IPS-20b (cell line): ENCODE measurements at regions not wholly inside any gene's neighbourhood (a gene's known extent, or its start where the extent isn't known, plus 50 kb on each side); places are given as distances from the start of the nearest gene placed in this dataset.
A peak's percentile ranks its signal among the peaks of the same experiment; 100 is the strongest.
"Not testable (repeated sequence)": the region's sequence is repeated elsewhere in the genome, so short reads cannot be mapped to it uniquely, and the experiment has no call there.

Experiments
- H3K27ac ChIP-seq: one replicate; pipeline ENCODE4 v1.5.1; 2013; ENCODE audit warnings: low read length
- H3K27me3 ChIP-seq: 2 replicates; pipeline ENCODE4 v1.6.1; 2013; ENCODE audit warnings: mild to moderate bottlenecking, low read length, inconsistent platforms; ENCODE audit not compliant: insufficient read depth
- H3K36me3 ChIP-seq: 2 replicates; pipeline ENCODE4 v1.6.1; 2013; ENCODE audit warnings: low read depth, mild to moderate bottlenecking, inconsistent platforms, low read length, moderate library complexity; ENCODE audit not compliant: insufficient read depth
- H3K4me1 ChIP-seq: 2 replicates; pipeline ENCODE4 v1.6.1; 2013; ENCODE audit warnings: mild to moderate bottlenecking, control low read depth, inconsistent platforms, low read length, moderate library complexity; ENCODE audit not compliant: insufficient read depth
- H3K4me3 ChIP-seq: 2 replicates; pipeline ENCODE4 v1.5.1; 2013; ENCODE audit warnings: mild to moderate bottlenecking, low read length, inconsistent platforms
- H3K9ac ChIP-seq: 2 replicates; pipeline ENCODE4 v1.6.1; 2013; ENCODE audit warnings: low read depth, mild to moderate bottlenecking, inconsistent platforms, low read length, moderate library complexity
- H3K9me3 ChIP-seq: 2 replicates; pipeline ENCODE4 v1.6.1; 2013; ENCODE audit warnings: mild to moderate bottlenecking, low read depth, low read length, inconsistent platforms; ENCODE audit not compliant: insufficient read depth

- H3K27ac ChIP-seq, H3K36me3 ChIP-seq, H3K9ac ChIP-seq, H3K4me1 ChIP-seq, H3K27me3 ChIP-seq, H3K4me3 ChIP-seq: not testable (repeated sequence)
- peaks cover 17% of the 10 kb centered on the region for H3K9me3 ChIP-seq
Measured at GRCh38 chr7:123321578-123321977, 121.8 kb upstream of the SLC13A1 start.

DNA sequence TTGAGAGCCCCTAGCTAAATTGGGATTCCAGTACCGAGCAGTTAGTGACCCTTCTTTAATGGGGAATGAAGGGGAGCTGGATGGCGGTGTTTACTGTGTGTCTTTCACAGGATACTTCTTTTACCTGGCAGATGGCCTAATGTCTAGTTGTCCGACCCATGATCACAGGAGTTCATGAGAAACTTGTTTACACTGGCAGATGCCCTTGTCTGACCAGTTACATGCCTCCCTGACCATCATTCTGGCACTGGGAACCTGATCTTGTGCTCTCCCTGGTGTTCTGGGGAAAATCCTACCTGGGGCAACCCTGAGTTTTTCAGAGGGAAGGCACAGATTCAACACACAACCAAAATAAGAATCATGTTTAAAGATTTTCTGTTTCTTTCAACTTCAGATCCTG is 120.1 kb upstream of the SLC13A1 start:
- Histone ChIP-seq H3K27me3 (no peaks in the 10 kb centered on the region), H3K9me3 (peaks cover 17% of the 10 kb centered on the region), H3K9ac (no peak overlapping the region), H3K4me3 (no peak overlapping the region), H3K36me3 (no peaks in the 10 kb centered on the region), H3K27ac (no peak overlapping the region), H3K4me1 (no peaks in the 10 kb centered on the region)

DNA sequence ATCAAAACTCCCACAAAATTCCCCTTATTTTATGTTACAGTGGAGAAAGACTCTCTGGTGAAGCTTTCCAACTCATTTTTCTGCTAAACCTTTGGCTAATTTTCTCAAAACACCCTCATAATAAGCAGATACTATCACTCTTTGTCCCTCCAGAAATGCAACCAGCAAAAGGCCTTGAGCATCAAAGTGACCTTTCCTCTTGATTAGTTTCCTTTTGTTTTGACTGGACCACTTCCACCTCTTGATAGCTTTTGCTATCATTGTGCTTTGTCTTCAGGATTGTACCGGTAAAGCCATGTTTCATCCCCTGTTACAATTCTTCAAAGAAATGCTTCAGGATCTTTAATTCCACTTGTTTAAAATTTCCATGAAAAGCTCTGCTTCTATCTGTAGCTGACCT is 115.1 kb upstream of the SLC13A1 start:
- H3K4me1 ChIP-seq = no peaks in the 10 kb centered on the region
- no peaks in the 10 kb centered on the region for H3K9me3 ChIP-seq
- H3K36me3 ChIP-seq = no peaks in the 10 kb centered on the region
- H3K27ac ChIP-seq = no peak overlapping the region
- no peak overlapping the region for H3K4me3 ChIP-seq
- no peaks in the 10 kb centered on the region for H3K27me3 ChIP-seq
- H3K9ac ChIP-seq = no peak overlapping the region

GRCh38 chr7:123308254-123308951 is 108.6 kb upstream of the SLC13A1 start:
- no peaks in the 10 kb centered on the region; the same call in 1 of the 2 replicates for H3K4me1 ChIP-seq
- H3K27me3 ChIP-seq = no peaks in the 10 kb centered on the region
- no peak overlapping the region for H3K9ac ChIP-seq
- no peaks in the 10 kb centered on the region for H3K36me3 ChIP-seq
- H3K27ac ChIP-seq = no peak overlapping the region
- no peaks in the 10 kb centered on the region for H3K9me3 ChIP-seq
- no peak overlapping the region for H3K4me3 ChIP-seq

- no peak overlapping the region for H3K9ac ChIP-seq
- H3K4me3 ChIP-seq = no peak overlapping the region
- no peaks in the 10 kb centered on the region; the same call in 1 of the 2 replicates for H3K9me3 ChIP-seq
- no peaks in the 10 kb centered on the region for H3K36me3 ChIP-seq
- H3K27ac ChIP-seq = no peak overlapping the region
- no peaks in the 10 kb centered on the region for H3K27me3 ChIP-seq
- H3K4me1 ChIP-seq = no peaks in the 10 kb centered on the region; the same call in 1 of the 2 replicates
Measured at GRCh38 chr7:123305840-123306375, 106.1 kb upstream of the SLC13A1 start.

- H3K36me3 ChIP-seq = no peaks in the 10 kb centered on the region
- H3K27ac ChIP-seq = no peak overlapping the region
- H3K4me1 ChIP-seq = no peaks in the 10 kb centered on the region; the same call in 1 of the 2 replicates
- no peak overlapping the region for H3K9ac ChIP-seq
- H3K9me3 ChIP-seq = no peaks in the 10 kb centered on the region; the same call in 1 of the 2 replicates
- H3K4me3 ChIP-seq = no peak overlapping the region
- H3K27me3 ChIP-seq = no peaks in the 10 kb centered on the region
Measured at GRCh38 chr7:123303926-123304325, 104.2 kb upstream of the SLC13A1 start.

- Histone ChIP-seq H3K9me3 (no peaks in the 10 kb centered on the region; the same call in 1 of the 2 replicates), H3K4me1 (0 out of 2 replicates have a peak, but pooled peaks cover 4% of the 10 kb centered on the region), H3K36me3 (no peaks in the 10 kb centered on the region), H3K27me3 (no peaks in the 10 kb centered on the region), H3K9ac (no peak overlapping the region), H3K27ac (no peak overlapping the region), H3K4me3 (no peak overlapping the region)
Measured at GRCh38 chr7:123296965-123297364, 97.2 kb upstream of the SLC13A1 start.

- H3K36me3 ChIP-seq = no peaks in the 10 kb centered on the region
- H3K27me3 ChIP-seq = no peaks in the 10 kb centered on the region
- 0 out of 2 replicates have a peak, but pooled peaks cover 4% of the 10 kb centered on the region for H3K4me1 ChIP-seq
- no peak overlapping the region for H3K4me3 ChIP-seq
- H3K27ac ChIP-seq = no peak overlapping the region
- H3K9ac ChIP-seq = no peak overlapping the region
- H3K9me3 ChIP-seq = no peaks in the 10 kb centered on the region
Measured at GRCh38 chr7:123293710-123294109, 93.9 kb upstream of the SLC13A1 start.

DNA sequence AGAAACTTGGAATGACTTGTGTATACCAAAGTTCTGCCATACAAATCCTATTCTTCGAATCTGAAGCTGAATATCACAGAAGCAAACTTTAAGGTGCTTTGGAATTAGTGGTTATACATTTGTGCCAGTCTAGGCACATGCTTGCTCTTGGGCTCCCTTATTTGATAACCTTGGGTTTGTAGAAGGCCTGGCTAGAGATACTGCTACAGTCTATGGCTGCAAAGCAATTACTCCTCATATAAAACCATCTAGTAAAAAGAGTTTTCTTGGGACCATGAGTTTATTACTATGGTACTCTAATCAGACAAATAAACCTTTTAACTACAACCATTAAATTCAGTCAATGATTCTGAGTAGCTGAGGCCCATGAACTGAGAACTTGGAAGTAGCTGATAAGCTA is 92.5 kb upstream of the SLC13A1 start:
- H3K27me3 ChIP-seq = no peaks in the 10 kb centered on the region
- no peaks in the 10 kb centered on the region for H3K36me3 ChIP-seq
- H3K9ac ChIP-seq = no peak overlapping the region
- H3K4me3 ChIP-seq = no peak overlapping the region
- H3K4me1 ChIP-seq = 0 out of 2 replicates have a peak, but pooled peaks cover 4% of the 10 kb centered on the region
- H3K9me3 ChIP-seq = no peaks in the 10 kb centered on the region
- H3K27ac ChIP-seq = no peak overlapping the region

- H3K9ac ChIP-seq = no peak overlapping the region
- H3K4me1 ChIP-seq = peaks cover 17% of the 10 kb centered on the region
- H3K27ac ChIP-seq = no peak overlapping the region
- no peaks in the 10 kb centered on the region for H3K36me3 ChIP-seq
- no peaks in the 10 kb centered on the region for H3K9me3 ChIP-seq
- H3K27me3 ChIP-seq = no peaks in the 10 kb centered on the region
- no peak overlapping the region for H3K4me3 ChIP-seq
Measured at GRCh38 chr7:123289200-123289599, 89.4 kb upstream of the SLC13A1 start.

DNA sequence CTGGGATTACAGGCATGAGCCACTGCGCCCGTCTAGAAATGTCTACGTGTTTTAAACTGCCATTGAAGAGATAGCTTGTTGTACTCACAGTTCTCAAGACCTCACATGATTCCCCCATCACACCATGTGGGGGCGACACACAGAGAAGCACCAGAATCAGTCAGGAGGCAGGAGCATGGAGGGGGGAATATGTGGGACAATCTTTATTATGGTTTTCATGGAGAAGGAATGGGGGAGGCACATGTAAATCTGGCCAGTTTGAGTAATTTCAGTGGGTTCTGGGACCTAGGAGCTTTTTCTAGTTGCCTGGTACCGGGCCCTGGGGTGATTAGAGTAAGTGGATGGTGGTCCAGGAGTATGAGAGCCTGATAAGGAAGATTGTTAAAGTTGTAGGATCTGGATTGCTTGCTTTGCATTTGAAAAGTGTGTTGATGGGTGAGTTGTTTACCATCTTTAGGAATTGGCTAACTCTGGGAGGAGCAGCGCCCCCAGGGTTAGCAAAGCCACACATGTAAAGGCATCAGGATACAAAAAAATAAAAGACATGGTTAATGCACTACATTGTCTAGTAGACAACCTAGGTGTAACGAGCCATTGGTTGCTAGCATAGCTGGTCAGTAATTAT is 85.4 kb upstream of the SLC13A1 start:
- Histone ChIP-seq H3K36me3 (no peaks in the 10 kb centered on the region), H3K9ac (peak overlapping the region; percentile 60; the same call in 1 of the 2 replicates), H3K27ac (no peak overlapping the region), H3K27me3 (no peaks in the 10 kb centered on the region), H3K4me1 (peaks cover 13% of the 10 kb centered on the region), H3K4me3 (peak overlapping the region; percentile 43), H3K9me3 (no peaks in the 10 kb centered on the region)

- H3K36me3 ChIP-seq = no peaks in the 10 kb centered on the region
- H3K9me3 ChIP-seq = no peaks in the 10 kb centered on the region
- H3K27ac ChIP-seq = no peak overlapping the region
- no peak overlapping the region for H3K4me3 ChIP-seq
- H3K27me3 ChIP-seq = no peaks in the 10 kb centered on the region
- H3K4me1 ChIP-seq = peaks cover 13% of the 10 kb centered on the region
- H3K9ac ChIP-seq = no peak overlapping the region
Measured at GRCh38 chr7:123283373-123283772, 83.6 kb upstream of the SLC13A1 start.
